CD14-positive monocyte (primary cell): ENCODE measurements at regions not wholly inside any gene's neighbourhood (a gene's known extent, or its start where the extent isn't known, plus 50 kb on each side); places are given as distances from the start of the nearest gene placed in this dataset.

Experiments
- DNase-seq, 3 donors: peaks; one replicate each; pipeline ENCODE4 v3.0.0-alpha.2; 2011 to 2022
- H2AFZ ChIP-seq: 2 replicates; pipeline ENCODE4 v1.6.0; 2012; ENCODE audit warnings: mild to moderate bottlenecking, low read depth, low read length, inconsistent platforms; ENCODE audit not compliant: insufficient read depth, poor library complexity, severe bottlenecking
- H3K27ac ChIP-seq, 2 donors: 1 replicate in 1 of 2; 2 replicates in 1 of 2; pipeline ENCODE4 v1.5.1; 2012 to 2013; ENCODE audit warnings: low read length in 2 of 2, control low read depth in 1 of 2, inconsistent platforms in 1 of 2, low read depth in 1 of 2, mild to moderate bottlenecking in 1 of 2
- H3K27me3 ChIP-seq, 2 donors: one replicate each; pipeline versions ENCODE4 v1.6.0 to v1.6.1; 2011 to 2013; ENCODE audit warnings: low read length in 2 of 2; ENCODE audit not compliant: control insufficient read depth in 2 of 2, insufficient read depth in 2 of 2
- H3K36me3 ChIP-seq, 2 donors: replicated peaks in 1 of 2; 1 replicate in 1 of 2; 2 replicates in 1 of 2; pipeline versions ENCODE4 v1.5.1 to v1.6.1; 2012 to 2013; ENCODE audit warnings: low read length in 2 of 2, control low read depth in 1 of 2, inconsistent platforms in 1 of 2, mild to moderate bottlenecking in 1 of 2; ENCODE audit not compliant: insufficient read depth in 2 of 2, control insufficient read depth in 1 of 2
- H3K4me1 ChIP-seq, 2 donors: 1 replicate in 1 of 2; 2 replicates in 1 of 2; pipeline versions ENCODE4 v1.5.1 to v1.6.1; 2012 to 2013; ENCODE audit warnings: low read length in 2 of 2, control low read depth in 1 of 2, inconsistent platforms in 1 of 2, mild to moderate bottlenecking in 1 of 2, moderate library complexity in 1 of 2; ENCODE audit not compliant: insufficient read depth in 2 of 2, control insufficient read depth in 1 of 2
- H3K4me2 ChIP-seq: replicated peaks from 2 replicates; pipeline ENCODE3; 2012; ENCODE audit warnings: low read length, moderate library complexity, mild to moderate bottlenecking; ENCODE audit not compliant: poor library complexity, severe bottlenecking; ENCODE audit errors: extremely low read depth
- H3K4me3 ChIP-seq, 3 experiments: fragments of 200-600 bp in 1 of 3; sonication (generic) in 1 of 3; replicated peaks in 1 of 3; 1 replicate in 2 of 3; 2 replicates in 1 of 3; pipeline ENCODE4 v1.5.1; 2011 to 2013; ENCODE audit warnings: low read length in 3 of 3, mild to moderate bottlenecking in 3 of 3, control low read depth in 2 of 3, low read depth in 2 of 3, inconsistent platforms in 1 of 3, moderate library complexity in 1 of 3
- H3K79me2 ChIP-seq: 2 replicates; pipeline ENCODE4 v1.6.0; 2012; ENCODE audit warnings: mild to moderate bottlenecking, control low read depth, inconsistent platforms, low read length, moderate library complexity; ENCODE audit not compliant: insufficient read depth
- H3K9ac ChIP-seq: 2 replicates; pipeline ENCODE4 v1.6.0; 2017; ENCODE audit warnings: low read length, mild to moderate bottlenecking; ENCODE audit not compliant: insufficient read depth, poor library complexity, severe bottlenecking
- H3K9me3 ChIP-seq, 2 donors: replicated peaks in 1 of 2; 1 replicate in 1 of 2; 2 replicates in 1 of 2; pipeline versions ENCODE4 v1.5.1 to v1.6.1; 2012 to 2013; ENCODE audit warnings: low read length in 2 of 2, control low read depth in 1 of 2; ENCODE audit not compliant: control insufficient read depth in 1 of 2, insufficient read depth in 1 of 2
- H4K20me1 ChIP-seq: 2 replicates; pipeline ENCODE4 v1.6.0; 2012; ENCODE audit warnings: mild to moderate bottlenecking, low read length, control low read depth, moderate library complexity; ENCODE audit not compliant: insufficient read depth
- H3K27ac Mint-ChIP-seq, 7 donors: one replicate each; pipeline ENCODE4 v1.8.0; 2020; ENCODE audit warnings: mild to moderate bottlenecking in 7 of 7, mixed read lengths in 7 of 7, moderate library complexity in 6 of 7, inconsistent platforms in 2 of 7
- H3K27me3 Mint-ChIP-seq, 3 donors: one replicate each; pipeline ENCODE4 v1.8.0; 2021 to 2022; ENCODE audit warnings: low read depth in 3 of 3, mild to moderate bottlenecking in 3 of 3, mixed read lengths in 3 of 3, moderate library complexity in 3 of 3, inconsistent platforms in 1 of 3
- H3K36me3 Mint-ChIP-seq, 2 donors: one replicate each; pipeline ENCODE4 v1.8.0; 2020; ENCODE audit warnings: mixed read lengths in 2 of 2, inconsistent platforms in 1 of 2, mild to moderate bottlenecking in 1 of 2
- H3K4me1 Mint-ChIP-seq: one replicate; pipeline ENCODE4 v1.8.0; 2020; ENCODE audit warnings: mild to moderate bottlenecking, mixed read lengths
- H3K4me3 Mint-ChIP-seq, 2 donors: one replicate each; pipeline ENCODE4 v1.8.0; 2020; ENCODE audit warnings: mild to moderate bottlenecking in 2 of 2, mixed read lengths in 2 of 2, moderate library complexity in 1 of 2
- H3K9me3 Mint-ChIP-seq, 7 donors: one replicate each; pipeline ENCODE4 v1.8.0; 2020 to 2022; ENCODE audit warnings: mixed read lengths in 7 of 7, mild to moderate bottlenecking in 6 of 7, moderate library complexity in 6 of 7, inconsistent platforms in 2 of 7
- WGBS: methylation state at CpG from one replicate; pipeline ENCODE4 v1.1.5; 2013; ENCODE audit warnings: missing lambda C conversion rate; ENCODE audit not compliant: insufficient coverage; 5-methylcytosine and 5-hydroxymethylcytosine counted together
- intact Hi-C, 2 donors: fragments of 100-400 bp; cut with micrococcal nuclease; formaldehyde crosslinking; loops; one replicate each; pipeline versions ENCODE4 v1.15.0 to v1.15.1; 2023
- TF ChIP-seq, protein P1 (sequence below): fragments of 200-600 bp; IDR thresholded peaks from one replicate; pipeline ENCODE4 v1.8.0; 2022; ENCODE audit warnings: antibody characterized with exemption, mild to moderate bottlenecking

DNA sequence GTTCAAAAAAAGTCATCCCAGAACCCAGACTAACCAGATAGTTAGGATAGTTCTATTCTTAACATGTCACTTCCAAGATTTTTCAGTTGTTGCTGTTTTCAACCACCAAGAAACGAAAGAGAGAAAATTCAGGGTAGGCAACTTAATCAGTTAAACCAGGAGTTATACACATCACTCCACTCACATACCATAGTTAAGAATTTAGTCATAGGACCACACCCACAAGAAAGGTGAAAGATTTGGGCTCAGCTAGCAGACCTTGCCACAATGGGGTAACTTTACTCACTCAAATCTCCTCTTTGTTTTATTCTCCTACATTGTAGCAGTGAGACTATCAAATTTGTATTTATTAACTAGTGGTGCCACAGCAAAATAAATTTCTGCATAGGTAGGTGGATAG lies 473.6 kb downstream of the NUP35 start:
- Histone ChIP-seq H3K36me3 (no peaks in the 10 kb centered on the region), H3K9me3 (peaks cover 3 to 9% of the 10 kb centered on the region in 2 donors), H4K20me1 (no peaks in the 10 kb centered on the region), H3K4me1 (no peaks in the 10 kb centered on the region), H3K4me3 (no peak overlapping the region), H3K4me2 (no peak overlapping the region), H3K27me3 (no peaks in the 10 kb centered on the region), H3K9ac (no peak overlapping the region), H3K27ac (no peak overlapping the region), H3K79me2 (no peaks in the 10 kb centered on the region), H2AFZ (no peak overlapping the region)
- Mint-ChIP-seq H3K4me3 (no peak overlapping the region), H3K27ac (no peak overlapping the region), H3K4me1 (no peaks in the 10 kb centered on the region), H3K9me3 (peaks cover 1 to 6% (median 2%) of the 10 kb centered on the region in 7 donors), H3K27me3 (no peaks in the 10 kb centered on the region), H3K36me3 (no peaks in the 10 kb centered on the region)
- whole genome bisulfite sequencing: no CpG with 5 or more reads among the region's 1 CpG
- TF ChIP-seq, protein P1, sequence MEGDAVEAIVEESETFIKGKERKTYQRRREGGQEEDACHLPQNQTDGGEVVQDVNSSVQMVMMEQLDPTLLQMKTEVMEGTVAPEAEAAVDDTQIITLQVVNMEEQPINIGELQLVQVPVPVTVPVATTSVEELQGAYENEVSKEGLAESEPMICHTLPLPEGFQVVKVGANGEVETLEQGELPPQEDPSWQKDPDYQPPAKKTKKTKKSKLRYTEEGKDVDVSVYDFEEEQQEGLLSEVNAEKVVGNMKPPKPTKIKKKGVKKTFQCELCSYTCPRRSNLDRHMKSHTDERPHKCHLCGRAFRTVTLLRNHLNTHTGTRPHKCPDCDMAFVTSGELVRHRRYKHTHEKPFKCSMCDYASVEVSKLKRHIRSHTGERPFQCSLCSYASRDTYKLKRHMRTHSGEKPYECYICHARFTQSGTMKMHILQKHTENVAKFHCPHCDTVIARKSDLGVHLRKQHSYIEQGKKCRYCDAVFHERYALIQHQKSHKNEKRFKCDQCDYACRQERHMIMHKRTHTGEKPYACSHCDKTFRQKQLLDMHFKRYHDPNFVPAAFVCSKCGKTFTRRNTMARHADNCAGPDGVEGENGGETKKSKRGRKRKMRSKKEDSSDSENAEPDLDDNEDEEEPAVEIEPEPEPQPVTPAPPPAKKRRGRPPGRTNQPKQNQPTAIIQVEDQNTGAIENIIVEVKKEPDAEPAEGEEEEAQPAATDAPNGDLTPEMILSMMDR: no peak
- no peak for DNase-seq
- intact Hi-C loops: no loop called here

DNA sequence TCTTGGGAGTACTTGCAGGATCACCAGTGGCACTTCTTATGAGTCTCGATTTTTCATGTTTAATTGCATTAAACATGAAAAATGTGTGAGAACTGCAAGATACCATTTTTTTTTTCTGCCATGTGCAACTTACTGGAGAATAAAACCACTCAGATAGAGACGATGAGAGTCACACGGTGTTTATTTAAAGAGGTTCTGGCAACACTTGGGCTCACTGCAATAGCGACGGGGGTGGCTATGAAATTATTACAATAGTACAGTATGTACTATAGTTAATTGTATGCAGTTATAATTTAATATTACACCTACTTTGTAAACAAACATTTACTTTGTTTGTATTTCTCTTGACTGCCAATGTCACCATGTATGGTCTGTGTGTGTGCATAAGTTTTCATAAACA lies 479.8 kb downstream of the NUP35 start:
- Histone ChIP-seq H3K4me3 (no peak overlapping the region), H3K4me1 (no peaks in the 10 kb centered on the region), H2AFZ (no peak overlapping the region), H3K9me3 (peaks cover 0 to 7% of the 10 kb centered on the region in 2 donors), H4K20me1 (no peaks in the 10 kb centered on the region), H3K4me2 (no peak overlapping the region), H3K79me2 (no peaks in the 10 kb centered on the region), H3K36me3 (no peaks in the 10 kb centered on the region), H3K9ac (no peak overlapping the region), H3K27me3 (no peaks in the 10 kb centered on the region), H3K27ac (no peak overlapping the region)
- Mint-ChIP-seq H3K27ac (no peak overlapping the region), H3K36me3 (no peaks in the 10 kb centered on the region), H3K9me3 (peaks cover 0 to 4% (median 2%) of the 10 kb centered on the region in 7 donors), H3K4me3 (no peak overlapping the region), H3K27me3 (no peaks in the 10 kb centered on the region), H3K4me1 (no peaks in the 10 kb centered on the region)
- TF ChIP-seq, protein P1: no peak
- intact Hi-C loops: no loop called here
- no CpG with 5 or more reads among the region's 5 CpGs for WGBS
- no peak for DNase-seq
